OCI-LY3 (cell line): ENCODE measurements at regions not wholly inside any gene's neighbourhood (a gene's known extent, or its start where the extent isn't known, plus 50 kb on each side); places are given as distances from the start of the nearest gene placed in this dataset.

Source experiments
- H2AFZ ChIP-seq: fragments of 200-600, 300-600 bp; shearing (Covaris generic); 2 replicates; pipeline ENCODE4 v1.6.0; 2014; ENCODE audit warnings: antibody characterized with exemption, low read depth, low read length
- H3K27ac ChIP-seq: fragments of 200-600, 300-600 bp; sonication (generic); 2 replicates; pipeline ENCODE4 v1.5.1; 2014; ENCODE audit warnings: mild to moderate bottlenecking, low read length, moderate library complexity, mixed read lengths
- H3K27me3 ChIP-seq: fragments of 200-600, 300-600 bp; sonication (generic); 2 replicates; pipeline ENCODE4 v1.6.1; 2014; ENCODE audit warnings: low read depth, low read length, mixed read lengths
- H3K36me3 ChIP-seq: fragments of 200-600, 300-600 bp; sonication (generic); replicated peaks from 2 replicates; pipeline ENCODE3; 2014; ENCODE audit warnings: low read depth, low read length, mixed read lengths
- H3K4me1 ChIP-seq: fragments of 300-600, 200-600 bp; sonication (generic); 2 replicates; pipeline ENCODE4 v1.6.1; 2014; ENCODE audit warnings: low read length, mixed read lengths
- H3K4me2 ChIP-seq: fragments of 200-600, 300-600 bp; sonication (generic); 2 replicates; pipeline ENCODE4 v1.6.1; 2014; ENCODE audit warnings: low read length, mixed read lengths
- H3K4me3 ChIP-seq: fragments of 300-600, 200-600 bp; sonication (generic); 2 replicates; pipeline ENCODE4 v1.5.1; 2014; ENCODE audit warnings: antibody characterized with exemption, mild to moderate bottlenecking, low read length, moderate library complexity
- H3K79me2 ChIP-seq: fragments of 300-600, 200-600 bp; shearing (Covaris generic); 2 replicates; pipeline ENCODE4 v1.6.1; 2014; ENCODE audit warnings: mild to moderate bottlenecking, low read length, mixed read lengths
- H3K9ac ChIP-seq: fragments of 300-600, 200-600 bp; shearing (Covaris generic); 2 replicates; pipeline ENCODE4 v1.6.0; 2014; ENCODE audit warnings: mild to moderate bottlenecking, low read length, moderate library complexity
- H3K9me3 ChIP-seq: fragments of 200-600, 300-600 bp; shearing (Covaris generic); 2 replicates; pipeline ENCODE4 v1.6.1; 2014; ENCODE audit warnings: low read length, mixed read lengths; ENCODE audit not compliant: insufficient read depth
- H4K20me1 ChIP-seq: fragments of 200-600, 300-600 bp; sonication (generic); 2 replicates; pipeline ENCODE4 v1.6.1; 2016; ENCODE audit warnings: low read length, mixed read lengths; ENCODE audit not compliant: insufficient read depth
- EZH2phosphoT487 ChIP-seq: fragments of 200-600 bp; shearing (Covaris generic); IDR thresholded peaks from 2 replicates; pipeline ENCODE4 v1.6.1; 2018; ENCODE audit warnings: antibody characterized with exemption, mixed run types, low read depth
- TF ChIP-seq, protein P1 (sequence below): fragments of 200-600, 300-600 bp; sonication (generic); IDR thresholded peaks from 2 replicates; pipeline ENCODE4 v1.5.1; 2014; ENCODE audit warnings: antibody characterized with exemption, low read length, low read depth

GRCh38 chr10:4170633-4171314 lies 385.8 kb upstream of the KLF6 start:
- Histone ChIP-seq H2AFZ (no peak overlapping the region), H3K27ac (no peak overlapping the region), H3K27me3 (no peaks in the 10 kb centered on the region), H3K4me1 (peaks cover 20% of the 10 kb centered on the region), H3K4me2 (peak overlapping the region; percentile 11; the same call in 1 of the 2 replicates), H3K4me3 (no peak overlapping the region), H3K9me3 (no peaks in the 10 kb centered on the region), H3K79me2 (no peaks in the 10 kb centered on the region), H3K9ac (no peak overlapping the region), H4K20me1 (no peaks in the 10 kb centered on the region), H3K36me3 (no peaks in the 10 kb centered on the region)
- TF ChIP-seq, protein P1, sequence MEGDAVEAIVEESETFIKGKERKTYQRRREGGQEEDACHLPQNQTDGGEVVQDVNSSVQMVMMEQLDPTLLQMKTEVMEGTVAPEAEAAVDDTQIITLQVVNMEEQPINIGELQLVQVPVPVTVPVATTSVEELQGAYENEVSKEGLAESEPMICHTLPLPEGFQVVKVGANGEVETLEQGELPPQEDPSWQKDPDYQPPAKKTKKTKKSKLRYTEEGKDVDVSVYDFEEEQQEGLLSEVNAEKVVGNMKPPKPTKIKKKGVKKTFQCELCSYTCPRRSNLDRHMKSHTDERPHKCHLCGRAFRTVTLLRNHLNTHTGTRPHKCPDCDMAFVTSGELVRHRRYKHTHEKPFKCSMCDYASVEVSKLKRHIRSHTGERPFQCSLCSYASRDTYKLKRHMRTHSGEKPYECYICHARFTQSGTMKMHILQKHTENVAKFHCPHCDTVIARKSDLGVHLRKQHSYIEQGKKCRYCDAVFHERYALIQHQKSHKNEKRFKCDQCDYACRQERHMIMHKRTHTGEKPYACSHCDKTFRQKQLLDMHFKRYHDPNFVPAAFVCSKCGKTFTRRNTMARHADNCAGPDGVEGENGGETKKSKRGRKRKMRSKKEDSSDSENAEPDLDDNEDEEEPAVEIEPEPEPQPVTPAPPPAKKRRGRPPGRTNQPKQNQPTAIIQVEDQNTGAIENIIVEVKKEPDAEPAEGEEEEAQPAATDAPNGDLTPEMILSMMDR = no peak
- no peak for TF ChIP-seq EZH2phosphoT487

DNA sequence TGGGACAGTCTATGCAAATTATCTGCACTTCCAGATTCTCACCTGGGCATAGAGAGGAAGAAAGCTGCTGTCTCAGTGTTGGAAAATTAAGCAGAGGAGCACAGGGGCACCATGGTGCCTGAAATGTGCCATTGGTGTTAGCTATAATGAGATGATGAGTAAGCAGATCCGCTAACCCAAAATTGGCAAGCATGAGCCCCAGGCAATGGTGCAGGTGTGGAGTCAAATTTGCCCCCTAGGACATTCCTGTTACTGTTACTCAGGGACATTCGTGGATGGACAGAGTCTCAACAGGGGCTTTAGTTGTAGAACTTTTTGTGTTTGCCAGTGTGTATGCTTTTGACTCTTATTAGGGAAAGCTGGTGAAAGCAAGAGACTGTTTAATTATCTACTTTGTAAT lies 385.2 kb upstream of the KLF6 start:
- no peak overlapping the region for H3K9ac ChIP-seq
- no peaks in the 10 kb centered on the region for H3K79me2 ChIP-seq
- H3K36me3 ChIP-seq = no peaks in the 10 kb centered on the region
- no peak overlapping the region for H3K27ac ChIP-seq
- no peak overlapping the region for H3K4me2 ChIP-seq
- no peak overlapping the region for H2AFZ ChIP-seq
- TF ChIP-seq EZH2phosphoT487 = no peak
- TF ChIP-seq, protein P1 = no peak
- no peaks in the 10 kb centered on the region for H4K20me1 ChIP-seq
- no peak overlapping the region for H3K4me3 ChIP-seq
- no peaks in the 10 kb centered on the region for H3K9me3 ChIP-seq
- H3K4me1 ChIP-seq = peaks cover 14% of the 10 kb centered on the region
- no peaks in the 10 kb centered on the region for H3K27me3 ChIP-seq

DNA sequence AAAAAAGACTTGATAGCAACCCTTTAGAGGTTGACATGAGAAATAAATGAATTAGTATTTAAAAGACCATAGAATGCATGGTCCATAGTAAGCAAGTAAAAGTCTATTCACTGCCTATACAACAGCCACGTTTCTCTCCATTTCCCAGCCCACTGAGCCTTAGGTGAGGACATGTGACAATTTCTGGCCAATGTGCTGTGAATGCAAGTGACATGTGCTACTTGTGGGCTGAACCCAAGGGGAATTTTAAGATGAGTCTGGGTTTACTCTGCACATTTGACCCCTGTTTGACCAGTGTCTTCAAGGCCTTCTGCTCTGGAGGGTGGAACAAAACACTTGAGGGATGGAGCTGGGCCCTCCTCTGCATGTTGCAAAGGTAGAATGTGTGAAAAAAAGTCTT lies 384.4 kb upstream of the KLF6 start:
- Histone ChIP-seq H2AFZ (no peak overlapping the region), H3K4me2 (no peak overlapping the region), H3K9ac (no peak overlapping the region), H3K27me3 (no peaks in the 10 kb centered on the region), H4K20me1 (no peaks in the 10 kb centered on the region), H3K79me2 (no peaks in the 10 kb centered on the region), H3K4me1 (peaks cover 13% of the 10 kb centered on the region), H3K27ac (no peak overlapping the region), H3K4me3 (no peak overlapping the region), H3K9me3 (no peaks in the 10 kb centered on the region), H3K36me3 (no peaks in the 10 kb centered on the region)
- TF ChIP-seq EZH2phosphoT487 = no peak
- TF ChIP-seq, protein P1 = no peak

DNA sequence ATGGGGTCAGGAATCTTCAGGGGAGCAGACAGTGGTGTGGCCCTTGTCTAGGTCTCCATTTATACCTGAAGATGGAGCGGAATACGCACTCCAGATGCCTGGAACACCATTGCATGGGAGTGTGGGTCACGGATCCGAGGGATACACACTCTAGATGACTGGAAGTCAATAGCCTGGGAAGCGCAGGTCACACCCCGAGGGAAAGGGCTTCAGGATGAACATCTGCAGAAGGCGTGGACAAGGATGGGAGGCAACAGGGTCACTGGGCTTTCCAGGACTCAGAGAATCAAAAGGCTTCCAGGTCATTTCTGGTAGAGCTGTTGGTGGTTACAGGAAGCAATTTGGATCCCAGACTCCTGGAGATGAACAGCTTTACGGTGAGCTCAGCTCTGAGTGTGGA lies 382.2 kb upstream of the KLF6 start:
- no peaks in the 10 kb centered on the region for H4K20me1 ChIP-seq
- H2AFZ ChIP-seq = no peak overlapping the region
- H3K9ac ChIP-seq = no peak overlapping the region
- H3K4me1 ChIP-seq = peaks cover 13% of the 10 kb centered on the region
- H3K79me2 ChIP-seq = no peaks in the 10 kb centered on the region
- no peaks in the 10 kb centered on the region for H3K9me3 ChIP-seq
- TF ChIP-seq EZH2phosphoT487 = no peak
- TF ChIP-seq, protein P1 = no peak
- no peaks in the 10 kb centered on the region for H3K27me3 ChIP-seq
- H3K4me3 ChIP-seq = no peak overlapping the region
- no peak overlapping the region for H3K4me2 ChIP-seq
- H3K36me3 ChIP-seq = no peaks in the 10 kb centered on the region
- no peak overlapping the region for H3K27ac ChIP-seq
